WTC11 (cell line): ENCODE measurements at regions not wholly inside any gene's neighbourhood (a gene's known extent, or its start where the extent isn't known, plus 50 kb on each side); places are given as distances from the start of the nearest gene placed in this dataset.

ENCODE experiments used
- ATAC-seq: fragments of 200-7000 bp; cut with Tn5 transposase; 2 replicates; pipeline ENCODE4 v1.10.0; 2021; ENCODE audit warnings: mild to moderate bottlenecking, moderate library complexity
- CTCF ChIA-PET: fragments of 300-600 bp; sonication (Branson Sonifier 250); formaldehyde crosslinking; loops from one replicate; lab custom pipeline; 2021; ENCODE audit warnings: antibody characterized with exemption; lab: Charles Lee
- POLR2A ChIA-PET: fragments of 350-600 bp; sonication (Branson Sonifier 250); formaldehyde crosslinking; loops from one replicate; lab custom pipeline; 2021; ENCODE audit warnings: antibody characterized with exemption; lab: Charles Lee
- DNase-seq: peaks from one replicate; pipeline ENCODE4 v3.0.0; 2021; ENCODE audit warnings: low spot score
- H3K27ac Mint-ChIP-seq: 2 replicates; pipeline ENCODE4 v1.8.0; 2021; ENCODE audit warnings: mixed read lengths
- H3K27me3 Mint-ChIP-seq: 2 replicates; pipeline ENCODE4 v1.8.0; 2021; ENCODE audit warnings: low read depth, mild to moderate bottlenecking, moderate library complexity, mixed read lengths
- H3K36me3 Mint-ChIP-seq: 2 replicates; pipeline ENCODE4 v1.8.0; 2021; ENCODE audit warnings: mixed read lengths
- H3K4me1 Mint-ChIP-seq: 2 replicates; pipeline ENCODE4 v1.8.0; 2022; ENCODE audit warnings: mixed read lengths
- H3K4me3 Mint-ChIP-seq: 2 replicates; pipeline ENCODE4 v1.8.0; 2021; ENCODE audit warnings: mild to moderate bottlenecking, moderate library complexity, mixed read lengths
- H3K9me3 Mint-ChIP-seq: 2 replicates; pipeline ENCODE4 v1.8.0; 2021; ENCODE audit warnings: mixed read lengths
- E2F1 ChIP-seq: sonication (generic); formaldehyde crosslinking; IDR thresholded peaks from 2 replicates; pipeline ENCODE4 v1.8.0; 2022; ENCODE audit warnings: mild to moderate bottlenecking, missing genetic modification reagents
- E2F5 ChIP-seq: sonication (generic); formaldehyde crosslinking; IDR thresholded peaks from 2 replicates; pipeline ENCODE4 v1.8.1; 2022; ENCODE audit warnings: mild to moderate bottlenecking, moderate library complexity, missing genetic modification reagents
- ETV6 ChIP-seq: sonication (generic); formaldehyde crosslinking; IDR thresholded peaks from 2 replicates; pipeline ENCODE4 v1.8.1; 2022; ENCODE audit warnings: mild to moderate bottlenecking, missing genetic modification reagents
- FOXP4 ChIP-seq: sonication (generic); formaldehyde crosslinking; IDR thresholded peaks from 2 replicates; pipeline ENCODE4 v1.8.0; 2022; ENCODE audit warnings: mild to moderate bottlenecking, missing genetic modification reagents
- IRF2 ChIP-seq: sonication (generic); formaldehyde crosslinking; IDR thresholded peaks from 2 replicates; pipeline ENCODE4 v1.8.0; 2022; ENCODE audit warnings: low read depth, missing genetic modification reagents, borderline replicate concordance
- OVOL2 ChIP-seq: fragments of 250-450 bp; sonication (Bioruptor Pico); IDR thresholded peaks from 2 replicates; pipeline ENCODE4 v1.9.0; 2021; ENCODE audit warnings: mild to moderate bottlenecking, borderline replicate concordance
- RELA ChIP-seq: sonication (generic); formaldehyde crosslinking; IDR thresholded peaks from 2 replicates; pipeline ENCODE4 v1.8.1; 2022; ENCODE audit warnings: missing genetic modification reagents, mild to moderate bottlenecking, borderline replicate concordance
- SP1 ChIP-seq: sonication (generic); formaldehyde crosslinking; conservative IDR thresholded peaks from 2 replicates; pipeline ENCODE4 v1.8.1; 2022; ENCODE audit warnings: missing genetic modification reagents
- USF2 ChIP-seq: sonication (generic); formaldehyde crosslinking; IDR thresholded peaks from 2 replicates; pipeline ENCODE4 v1.8.1; 2023; ENCODE audit warnings: mild to moderate bottlenecking, missing genetic modification reagents, moderate library complexity
- ZBTB21 ChIP-seq: sonication (generic); formaldehyde crosslinking; IDR thresholded peaks from 2 replicates; pipeline ENCODE4 v1.8.1; 2023; ENCODE audit warnings: mild to moderate bottlenecking, missing genetic modification reagents, borderline replicate concordance
- ZBTB43 ChIP-seq: sonication (generic); formaldehyde crosslinking; IDR thresholded peaks from 2 replicates; pipeline ENCODE4 v1.8.1; 2023; ENCODE audit warnings: mild to moderate bottlenecking, missing genetic modification reagents
- ZMAT4 ChIP-seq: fragments of 250-450 bp; sonication (Bioruptor Pico); IDR thresholded peaks from 2 replicates; pipeline ENCODE4 v1.9.0; 2021; ENCODE audit warnings: mild to moderate bottlenecking
- ZNF121 ChIP-seq: sonication (generic); formaldehyde crosslinking; IDR thresholded peaks from 2 replicates; pipeline ENCODE4 v1.8.0; 2023; ENCODE audit warnings: missing genetic modification reagents
- ZNF532 ChIP-seq: fragments of 250-450 bp; sonication (Bioruptor Pico); IDR thresholded peaks from 2 replicates; pipeline ENCODE4 v1.9.0; 2021; ENCODE audit warnings: mild to moderate bottlenecking, borderline replicate concordance

- ChIA-PET CTCF (interaction anchor here (0.9 kb wide), 1 partner anchor 14 kb away, joined by 3 read pairs; no protein-coding TSS in a partner anchor), POLR2A (no interaction called here)
- no peak for DNase-seq
- no peak overlapping the region for H3K4me3 Mint-ChIP-seq
- H3K27me3 Mint-ChIP-seq: no peaks in the 10 kb centered on the region
- no peaks in the 10 kb centered on the region for H3K36me3 Mint-ChIP-seq
- TF ChIP-seq ZNF532 (CRISPR knock-in tag) (no peak), ZBTB21 (no peak), ZNF121 (CRISPR knock-in tag) (no peak), ZMAT4 (CRISPR knock-in tag) (no peak), IRF2 (no peak), ETV6 (CRISPR knock-in tag) (no peak)
- TF ChIP-seq, all 79 proteins: peak for 0
- no peak overlapping the region for H3K27ac Mint-ChIP-seq
- no peaks in the 10 kb centered on the region for H3K9me3 Mint-ChIP-seq
- ATAC-seq: no peak
- peaks cover 4% of the 10 kb centered on the region; the same call in 1 of the 2 replicates for H3K4me1 Mint-ChIP-seq
Observed at GRCh38 chr22:20646906-20647305, 127.0 kb upstream of the SERPIND1 start.

- Mint-ChIP-seq H3K36me3 (no peaks in the 10 kb centered on the region), H3K27ac (no peak overlapping the region), H3K4me3 (no peak overlapping the region), H3K27me3 (no peaks in the 10 kb centered on the region), H3K9me3 (no peaks in the 10 kb centered on the region), H3K4me1 (peaks cover 4% of the 10 kb centered on the region; the same call in 1 of the 2 replicates)
- ChIA-PET POLR2A (no interaction called here), CTCF (interaction anchor here (0.6 to 1.8 kb wide), 3 partner anchors 17 to 229 kb away, joined by 3 to 7 read pairs (median 3); no protein-coding TSS in a partner anchor)
- ATAC-seq (no peak), DNase-seq (no peak)
- no peak for TF ChIP-seq OVOL2 (CRISPR knock-in tag)
- TF ChIP-seq RELA (CRISPR knock-in tag): no peak
- TF ChIP-seq FOXP4 (CRISPR knock-in tag): no peak
- no peak for TF ChIP-seq ZBTB43 (CRISPR knock-in tag)
- TF ChIP-seq ZNF532 (CRISPR knock-in tag): no peak
- no peak for TF ChIP-seq E2F5 (CRISPR knock-in tag)
- no peak for TF ChIP-seq USF2 (CRISPR knock-in tag)
- no peak for TF ChIP-seq E2F1 (CRISPR knock-in tag)
- TF ChIP-seq SP1 (CRISPR knock-in tag): no peak
Observed at GRCh38 chr22:20647586-20648305, 126.2 kb upstream of the SERPIND1 start.
